ENCODE measurements at regions not wholly inside any gene's neighbourhood (a gene's known extent, or its start where the extent isn't known, plus 50 kb on each side); places are given as distances from the start of the nearest gene placed in this dataset.

- DNase-seq = no peak
Observed at GRCh38 chr20:52708137-52708536, 264.0 kb upstream of the TSHZ2 start.

- no peak for DNase-seq
Observed at GRCh38 chr20:52704553-52704952, 267.6 kb upstream of the TSHZ2 start.

- no peak for DNase-seq
Observed at GRCh38 chr20:52688345-52688744, 283.8 kb upstream of the TSHZ2 start.

- DNase-seq = no peak
Observed at GRCh38 chr20:52684905-52685304, 287.3 kb upstream of the TSHZ2 start.

GRCh38 chr20:52684176-52684575 lies 288.0 kb upstream of the TSHZ2 start:
- DNase-seq = no peak

- DNase-seq = no peak
Observed at GRCh38 chr20:52683761-52684160, 288.4 kb upstream of the TSHZ2 start.

- no peak for DNase-seq
Observed at GRCh38 chr20:52682237-52682636, 289.9 kb upstream of the TSHZ2 start.

GRCh38 chr20:52681288-52681687 lies 290.9 kb upstream of the TSHZ2 start:
- no peak for DNase-seq

GRCh38 chr20:52677216-52677615 lies 294.9 kb upstream of the TSHZ2 start:
- no peak for DNase-seq

GRCh38 chr20:52676283-52676995 lies 295.7 kb upstream of the TSHZ2 start:
- no peak for DNase-seq

GRCh38 chr20:52675375-52675774 lies 296.8 kb upstream of the TSHZ2 start:
- no peak for DNase-seq

- DNase-seq = no peak
Observed at GRCh38 chr20:52668626-52669025, 303.5 kb upstream of the TSHZ2 start.

- no peak for DNase-seq
Observed at GRCh38 chr20:52667358-52667757, 304.8 kb upstream of the TSHZ2 start.

GRCh38 chr20:52665441-52665840 lies 306.7 kb upstream of the TSHZ2 start:
- DNase-seq = no peak

GRCh38 chr20:52655395-52655794 lies 316.8 kb upstream of the TSHZ2 start:
- no peak for DNase-seq

GRCh38 chr20:52654567-52654966 lies 317.6 kb upstream of the TSHZ2 start:
- no peak for DNase-seq

GRCh38 chr20:52652271-52652670 lies 319.9 kb upstream of the TSHZ2 start:
- DNase-seq = no peak

- no peak for DNase-seq
Observed at GRCh38 chr20:52649727-52650126, 322.4 kb upstream of the TSHZ2 start.

GRCh38 chr20:52645822-52646221 lies 326.3 kb upstream of the TSHZ2 start:
- DNase-seq = no peak

GRCh38 chr20:52643034-52643433 lies 329.1 kb upstream of the TSHZ2 start:
- no peak for DNase-seq

GRCh38 chr20:52637201-52637600 lies 335.0 kb upstream of the TSHZ2 start:
- no peak for DNase-seq

- no peak for DNase-seq
Observed at GRCh38 chr20:52631469-52631868, 340.7 kb upstream of the TSHZ2 start.

- DNase-seq = no peak
Observed at GRCh38 chr20:52630138-52630537, 342.0 kb upstream of the TSHZ2 start.

GRCh38 chr20:52624281-52624680 lies 347.9 kb upstream of the TSHZ2 start:
- no peak for DNase-seq

GRCh38 chr20:52622081-52622480 lies 350.1 kb upstream of the TSHZ2 start:
- no peak for DNase-seq
